HepG2 (cell line): ENCODE measurements at regions not wholly inside any gene's neighbourhood (a gene's known extent, or its start where the extent isn't known, plus 50 kb on each side); places are given as distances from the start of the nearest gene placed in this dataset.

Experiments
- AFF4 ChIP-seq: sonication (generic); formaldehyde crosslinking; IDR thresholded peaks from 2 replicates; pipeline ENCODE4 v1.4.0; 2020; ENCODE audit warnings: missing genetic modification reagents
- ATF4 ChIP-seq, 2 experiments: fragments of 450-650 bp in 1 of 2; sonication (generic) in 1 of 2; formaldehyde crosslinking; IDR thresholded peaks; 2 replicates each; pipeline versions ENCODE4 v1.5.0 to v1.8.0; 2020 to 2022; ENCODE audit warnings: mild to moderate bottlenecking in 1 of 2, missing genetic modification reagents in 1 of 2
- CBX5 ChIP-seq: sonication (generic); formaldehyde crosslinking; IDR thresholded peaks from 2 replicates; pipeline ENCODE4 v1.4.0; 2020; ENCODE audit warnings: missing genetic modification reagents, borderline replicate concordance
- CEBPB ChIP-seq: IDR thresholded peaks from 2 replicates; pipeline ENCODE4 v1.6.1; 2011; ENCODE audit warnings: low read depth, low read length, improper control_type of control experiment, borderline replicate concordance
- MTA3 ChIP-seq: sonication (generic); formaldehyde crosslinking; IDR thresholded peaks from 2 replicates; pipeline ENCODE4 v1.4.0; 2020; ENCODE audit warnings: missing genetic modification reagents
- NFYB ChIP-seq: sonication (generic); formaldehyde crosslinking; IDR thresholded peaks from 2 replicates; pipeline ENCODE4 v1.4.0; 2020; ENCODE audit warnings: missing genetic modification reagents
- SAFB2 ChIP-seq: sonication (generic); formaldehyde crosslinking; IDR thresholded peaks from 2 replicates; pipeline ENCODE4 v1.5.1; 2020; ENCODE audit warnings: missing genetic modification reagents, low read depth, mild to moderate bottlenecking, borderline replicate concordance
- TOE1 ChIP-seq: sonication (generic); formaldehyde crosslinking; IDR thresholded peaks from 2 replicates; pipeline ENCODE4 v1.4.0; 2020; ENCODE audit warnings: mild to moderate bottlenecking, missing genetic modification reagents
- ZBTB46 ChIP-seq: sonication (generic); formaldehyde crosslinking; IDR thresholded peaks from 2 replicates; pipeline ENCODE4 v1.4.0; 2020; ENCODE audit warnings: mild to moderate bottlenecking, missing genetic modification reagents, borderline replicate concordance
- ZNF317 ChIP-seq: sonication (generic); formaldehyde crosslinking; IDR thresholded peaks from 2 replicates; pipeline ENCODE4 v1.5.0; 2020; ENCODE audit warnings: mild to moderate bottlenecking, missing genetic modification reagents
- ZUFSP ChIP-seq: sonication (generic); formaldehyde crosslinking; IDR thresholded peaks from 2 replicates; pipeline ENCODE4 v1.9.0; 2021; ENCODE audit warnings: missing genetic modification reagents, mild to moderate bottlenecking, borderline replicate concordance

- TF ChIP-seq MTA3 (CRISPR knock-in tag), result no peak
- no peak for TF ChIP-seq ATF4 (CRISPR knock-in tag; IDR thresholded peaks at IDR 0.05)
- no peak for TF ChIP-seq CBX5
- TF ChIP-seq CEBPB, result no peak
- no peak for TF ChIP-seq NFYB (CRISPR knock-in tag)
- TF ChIP-seq SAFB2 (CRISPR knock-in tag), result no peak
- no peak for TF ChIP-seq ZBTB46
- TF ChIP-seq ZUFSP (CRISPR knock-in tag), result no peak
- TF ChIP-seq ZNF317, result no peak
- TF ChIP-seq TOE1 (CRISPR knock-in tag), result no peak
- no peak for TF ChIP-seq AFF4
These were observed 292.3 kb upstream of the SPRY2 start for GRCh38 chr13:80633251-80633650.
